GM19023 (cell line): ENCODE measurements at regions not wholly inside any gene's neighbourhood (a gene's known extent, or its start where the extent isn't known, plus 50 kb on each side); places are given as distances from the start of the nearest gene placed in this dataset.
"Not testable (repeated sequence)": the region's sequence is repeated elsewhere in the genome, so short reads cannot be mapped to it uniquely, and the experiment has no call there.

Experiments
- ATAC-seq: cut with Tn5 transposase; IDR thresholded peaks from one replicate; pipeline ENCODE4 v1.9.1; 2021; ENCODE audit warnings: mild to moderate bottlenecking, moderate library complexity; ENCODE audit not compliant: unreplicated experiment

DNA sequence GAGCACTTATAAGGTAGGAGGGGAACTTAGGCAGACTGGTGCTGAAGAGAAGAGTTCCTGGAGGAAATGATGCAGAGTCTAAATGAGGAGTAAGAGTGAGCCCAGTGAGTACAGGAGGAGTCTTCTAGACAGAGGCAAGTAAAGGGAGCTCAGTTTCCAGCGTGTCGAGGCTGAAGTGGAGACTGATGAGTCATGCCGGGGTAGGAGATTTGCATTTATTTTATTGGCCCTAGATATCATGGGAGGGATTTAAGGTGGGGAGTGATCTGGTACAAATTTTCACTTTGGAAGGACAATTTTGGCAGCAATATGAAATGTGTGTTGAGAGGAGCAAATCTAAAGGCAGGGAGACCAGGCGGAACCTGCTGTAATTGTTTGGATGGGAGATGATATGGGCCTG, 157.5 kb downstream of the TTC8 start:
- ATAC-seq, result no peak

- no peak for ATAC-seq
Observed at GRCh38 chr14:88983755-88984154, 159.3 kb downstream of the TTC8 start.

- ATAC-seq, result no peak
Observed at GRCh38 chr14:88985654-88986053, 161.2 kb downstream of the TTC8 start.

GRCh38 chr14:88986146-88986841, 161.8 kb downstream of the TTC8 start:
- ATAC-seq, result no peak

DNA sequence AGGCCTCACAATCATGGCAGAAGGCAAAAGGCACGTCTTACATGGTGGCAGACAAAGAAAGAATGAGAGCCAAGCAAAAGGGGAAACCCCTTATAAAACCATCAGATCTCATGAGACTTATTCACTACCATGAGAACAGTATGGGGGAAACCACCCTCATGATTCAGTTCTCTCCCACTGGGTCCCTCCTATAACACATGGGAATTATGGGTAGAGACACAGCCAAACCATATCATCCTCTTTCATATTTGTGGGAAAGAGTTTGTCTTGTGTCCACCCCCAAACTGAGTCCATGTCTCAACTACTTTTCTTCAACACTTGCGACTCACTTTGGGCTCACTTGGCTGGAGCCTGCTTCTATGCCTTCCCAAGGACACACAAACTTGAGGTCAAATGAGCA, 162.5 kb downstream of the TTC8 start:
- ATAC-seq, result not testable (repeated sequence)

DNA sequence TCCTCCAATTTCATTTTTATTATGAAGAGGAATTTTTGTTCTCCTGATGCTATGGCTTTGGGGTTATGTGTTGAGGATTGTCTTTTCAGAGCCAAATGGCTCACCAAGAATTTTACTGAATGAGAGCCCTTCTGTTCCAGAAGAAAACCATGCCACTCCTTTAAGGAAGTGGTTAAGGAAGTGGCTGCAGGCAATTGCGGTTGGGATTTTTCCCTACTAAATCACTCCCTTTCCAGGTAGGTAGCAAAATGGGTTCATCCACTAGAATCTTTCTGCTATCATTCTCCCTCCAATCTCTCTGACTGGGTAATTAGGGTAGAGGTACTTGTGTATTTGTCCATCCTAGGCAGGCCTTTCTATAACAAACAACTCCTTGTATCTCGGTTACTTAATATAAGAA, 163.1 kb downstream of the TTC8 start:
- no peak for ATAC-seq

GRCh38 chr14:88989911-88990310, 165.5 kb downstream of the TTC8 start:
- ATAC-seq, result no peak

DNA sequence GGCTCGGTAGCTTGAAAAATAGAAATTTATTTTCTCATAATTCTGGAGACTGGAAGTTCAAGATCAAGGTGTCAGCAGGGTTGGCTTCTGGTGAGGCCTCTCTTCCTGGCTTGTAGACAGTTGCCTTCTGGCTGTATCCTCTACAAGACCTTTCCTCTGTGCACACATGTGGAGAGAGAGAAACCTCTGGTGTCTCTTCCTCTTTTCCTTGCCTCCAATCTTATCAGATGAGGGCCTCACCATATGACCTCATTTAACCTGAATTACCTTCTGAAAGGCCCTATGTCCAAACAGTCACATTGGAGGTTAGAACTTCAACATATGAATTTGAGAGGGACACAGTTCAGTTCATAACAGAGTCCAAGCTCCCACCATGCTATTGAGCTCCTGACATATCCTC, 166.4 kb downstream of the TTC8 start:
- no peak for ATAC-seq

GRCh38 chr14:88992011-88992410, 167.6 kb downstream of the TTC8 start:
- ATAC-seq, result no peak

- ATAC-seq, result no peak
Observed at GRCh38 chr14:88993946-88994345, 169.5 kb downstream of the TTC8 start.

GRCh38 chr14:88995437-88996198, 171.2 kb downstream of the TTC8 start:
- no peak for ATAC-seq

- ATAC-seq, result no peak
Observed at GRCh38 chr14:88998027-88998426, 173.6 kb downstream of the TTC8 start.

DNA sequence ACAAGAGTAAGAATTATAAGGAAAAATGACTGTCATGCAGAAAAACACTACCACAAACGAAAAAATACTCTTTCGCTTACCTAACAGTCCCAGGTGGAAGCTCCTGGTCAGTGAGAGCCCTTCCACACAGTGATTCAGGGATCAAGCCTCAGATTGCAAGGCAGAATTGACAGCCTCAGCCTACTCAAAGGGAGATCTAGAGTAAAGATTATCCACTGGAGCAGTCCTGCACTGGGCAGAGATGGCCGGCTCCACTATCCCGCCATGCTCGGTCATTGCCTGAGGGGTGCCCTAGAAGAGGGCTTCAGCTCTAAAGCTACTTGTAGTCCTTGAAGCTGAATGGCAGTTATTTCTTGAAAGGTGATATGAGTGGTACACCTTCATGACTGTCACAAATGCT, 174.7 kb downstream of the TTC8 start:
- no peak for ATAC-seq

DNA sequence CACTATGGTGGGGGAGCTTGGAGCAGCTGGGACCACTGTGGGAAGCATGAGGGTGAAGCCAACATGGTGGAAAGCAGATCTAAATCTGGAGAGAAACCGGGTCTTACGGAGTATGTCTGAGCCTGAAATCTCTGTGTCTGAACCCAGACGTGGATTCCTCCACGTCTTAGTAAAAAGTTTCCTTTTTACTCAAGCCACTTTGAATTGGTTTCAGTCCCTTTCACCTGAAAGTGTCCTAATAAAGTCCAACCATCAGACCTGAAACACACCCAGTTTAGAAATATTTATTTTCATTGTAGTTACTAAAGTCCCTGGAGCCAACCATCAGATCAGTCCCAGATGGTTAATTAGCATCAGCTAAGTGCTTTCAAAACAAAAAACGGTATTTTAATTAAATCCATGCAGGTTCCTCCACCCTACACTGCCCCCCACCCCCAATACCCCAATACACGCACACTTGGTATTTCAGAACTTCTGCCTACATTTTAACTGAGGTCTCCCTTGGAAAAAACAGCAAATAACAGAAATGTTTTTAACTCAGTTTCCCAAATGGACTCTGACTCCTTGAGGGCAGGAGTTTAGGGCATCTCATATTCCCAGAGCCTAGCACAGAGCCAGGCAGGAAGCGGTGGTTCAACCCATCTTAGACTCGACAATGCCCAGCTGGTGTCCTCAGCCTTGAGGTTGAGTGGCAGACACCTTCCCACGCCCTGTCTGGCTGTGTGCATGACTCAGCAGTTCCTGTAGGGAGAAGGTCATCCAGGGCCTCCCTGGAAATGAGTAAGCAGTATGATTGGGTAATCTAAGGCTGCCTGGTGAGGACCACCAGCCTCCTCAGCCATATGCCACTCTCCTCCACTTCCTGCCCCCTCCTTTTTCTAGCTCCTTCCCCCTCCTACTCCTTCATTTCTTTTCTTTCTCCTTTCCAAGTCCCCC, 175.8 kb downstream of the TTC8 start:
- ATAC-seq, result no peak

DNA sequence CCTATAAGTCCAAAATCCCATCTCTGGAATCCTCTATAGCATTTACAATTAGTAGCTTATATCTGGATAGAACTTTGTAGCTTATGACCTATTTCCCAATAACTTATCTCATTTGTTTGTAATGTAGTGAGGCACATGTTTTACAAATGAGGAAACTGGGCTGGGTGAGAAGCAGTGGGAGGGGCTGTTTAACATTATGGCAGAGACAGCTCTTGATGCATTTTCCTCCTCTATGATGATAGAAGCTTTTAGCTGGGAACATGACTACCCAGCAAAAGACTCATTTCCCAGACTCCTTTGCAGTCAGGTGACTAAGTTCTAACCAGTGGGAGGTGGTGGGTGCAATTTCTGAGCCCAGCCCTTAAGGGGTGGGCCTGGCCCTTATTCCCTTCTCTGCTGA, 179.7 kb downstream of the TTC8 start:
- no peak for ATAC-seq

DNA sequence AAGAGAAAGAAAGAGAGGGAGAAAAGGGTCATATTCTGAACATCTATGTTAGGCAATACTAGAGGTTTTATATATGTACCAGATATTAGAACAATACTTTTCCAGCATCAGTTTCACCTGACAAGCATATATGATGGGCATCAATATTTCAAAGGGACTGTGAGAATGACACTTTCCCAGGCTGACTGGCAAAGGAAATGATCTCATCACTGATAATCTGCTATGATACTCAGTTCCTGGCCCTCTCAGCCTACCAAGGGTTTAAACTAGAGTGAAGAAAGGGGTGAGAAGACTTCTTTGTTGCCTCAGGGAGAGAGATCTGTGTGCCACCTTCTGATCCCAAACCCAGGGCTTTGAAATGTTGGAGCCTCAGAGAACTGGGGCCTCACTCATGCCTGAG, 183.5 kb downstream of the TTC8 start:
- ATAC-seq, result no peak

GRCh38 chr14:89011355-89012281, 187.2 kb downstream of the TTC8 start:
- ATAC-seq, result no peak

DNA sequence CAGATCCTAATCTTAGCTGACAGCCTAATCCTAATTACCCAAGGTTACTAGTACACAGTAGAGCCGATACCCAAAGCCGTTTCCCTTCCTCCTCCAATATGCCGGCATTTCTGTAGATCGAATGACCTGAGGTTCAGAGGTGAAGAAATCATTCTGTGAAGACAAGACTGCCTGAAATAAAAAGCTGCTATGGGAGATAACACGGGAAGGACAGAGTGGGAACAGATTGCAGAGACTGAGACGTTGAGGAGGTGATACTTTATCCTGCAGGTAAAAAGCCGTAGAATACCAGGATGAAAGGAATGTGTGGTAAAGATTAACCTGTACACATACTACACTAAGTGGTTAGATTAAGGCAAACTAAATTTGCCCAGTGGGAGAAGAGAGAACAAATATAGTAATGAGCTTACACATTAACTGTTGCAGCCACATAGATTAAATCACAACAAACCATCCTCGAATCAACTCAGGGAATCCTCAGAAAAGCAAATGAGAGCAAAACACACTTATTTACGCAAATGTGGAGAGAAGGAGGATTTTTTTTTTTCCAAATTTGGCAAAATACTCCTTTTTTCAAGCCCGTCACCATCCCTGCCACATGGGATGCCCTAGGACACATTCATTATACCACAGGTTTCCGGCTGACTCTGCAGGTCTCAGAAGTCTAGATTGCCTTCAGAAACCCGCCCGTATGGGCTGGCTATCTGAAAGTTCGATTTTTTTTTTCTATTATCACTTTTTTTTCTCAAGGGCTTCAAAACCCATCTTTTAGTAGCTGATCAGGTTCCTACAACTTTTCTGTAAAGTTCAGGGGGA, 188.0 kb downstream of the TTC8 start:
- no peak for ATAC-seq

GRCh38 chr14:89013098-89013504, 188.7 kb downstream of the TTC8 start:
- ATAC-seq, result no peak
